HepG2 (cell line): ENCODE measurements at regions not wholly inside any gene's neighbourhood (a gene's known extent, or its start where the extent isn't known, plus 50 kb on each side); places are given as distances from the start of the nearest gene placed in this dataset.
A peak's percentile ranks its signal among the peaks of the same experiment; 100 is the strongest.

Experiments
- ATAC-seq: fragments of 200-7000 bp; cut with Tn5 transposase; 3 replicates; pipeline ENCODE4 v1.9.1; 2020; ENCODE audit warnings: mild to moderate bottlenecking, moderate library complexity
- BruUV-seq: library from RNA; stranded (reverse); fragments of 400-500 nt; replicated peaks from 2 replicates; lab custom pipeline; 2021; lab: Mats Ljungman, UMichigan
- CTCF ChIA-PET: fragments of 300-600 bp; formaldehyde crosslinking; extraction: SDS; loops from one replicate; lab custom pipeline; 2021; ENCODE audit warnings: low total read pairs, inconsistent platforms, low intra/inter-chr PET ratio; lab: Yijun Ruan, JAX
- POLR2A ChIA-PET: fragments of 350-600 bp; sonication (Branson Sonifier 250); formaldehyde crosslinking; loops from one replicate; lab custom pipeline; 2020; ENCODE audit warnings: antibody characterized with exemption, inconsistent platforms; lab: Yijun Ruan, JAX
- DNase-seq: peaks from one replicate; pipeline ENCODE4 v3.0.0-alpha.2; 2015; ENCODE audit warnings: low spot score
- FAIRE-seq: peaks from 3 replicates; lab custom pipeline; 2011; peaks lifted over from hg19 to GRCh38; lab: Jason Lieb, UNC
- H2AFZ ChIP-seq: one replicate; pipeline ENCODE4 v1.6.1; 2011; ENCODE audit warnings: low read length, inconsistent platforms
- H3K27ac ChIP-seq: fragments of 300-600 bp; 3 replicates; pipeline ENCODE4 v1.8.0; 2011; ENCODE audit warnings: mixed run types, mild to moderate bottlenecking, mixed read lengths, low read length, inconsistent platforms; ENCODE audit not compliant: insufficient read depth; ENCODE audit errors: extremely low read length
- H3K27me3 ChIP-seq, 2 experiments: fragments of 200-600 bp in 1 of 2; 2 replicates in 1 of 2; 3 replicates in 1 of 2; pipeline versions ENCODE4 v1.6.0 to v1.8.0; 2011; ENCODE audit warnings: low read length in 2 of 2, mild to moderate bottlenecking in 2 of 2, moderate library complexity in 2 of 2, inconsistent platforms in 1 of 2; ENCODE audit not compliant: insufficient read depth in 2 of 2, control insufficient read depth in 1 of 2
- H3K36me3 ChIP-seq, 2 experiments: fragments of 200-600 bp in 1 of 2; replicated peaks in 1 of 2; 2 replicates in 1 of 2; 3 replicates in 1 of 2; pipeline versions ENCODE4 v1.5.1 to v1.8.0; 2011; ENCODE audit warnings: low read length in 2 of 2, inconsistent platforms in 1 of 2; ENCODE audit not compliant: insufficient read depth in 2 of 2, control insufficient read depth in 1 of 2
- H3K4me1 ChIP-seq: 2 replicates; pipeline ENCODE4 v1.5.1; 2012; ENCODE audit warnings: low read length, inconsistent platforms; ENCODE audit not compliant: insufficient read depth
- H3K4me2 ChIP-seq: 2 replicates; pipeline ENCODE4 v1.6.0; 2011; ENCODE audit warnings: low read depth, low read length, inconsistent platforms
- H3K4me3 ChIP-seq, 3 experiments: fragments of 200-600 bp in 1 of 3; sonication (generic), shearing (Covaris generic) in 1 of 3; replicated peaks in 1 of 3; 2 replicates each; pipeline ENCODE4 v1.5.1; 2011 to 2016; ENCODE audit warnings: low read length in 3 of 3, inconsistent platforms in 2 of 3, low read depth in 2 of 3, mild to moderate bottlenecking in 2 of 3, control low read depth in 1 of 3, mixed read lengths in 1 of 3; ENCODE audit not compliant: insufficient read depth in 1 of 3
- H3K79me2 ChIP-seq: one replicate; pipeline ENCODE4 v1.6.1; 2011; ENCODE audit warnings: low read length, inconsistent platforms; ENCODE audit not compliant: insufficient read depth
- H3K9ac ChIP-seq: 2 replicates; pipeline ENCODE4 v1.6.0; 2011; ENCODE audit warnings: mild to moderate bottlenecking, low read depth, low read length, inconsistent platforms; ENCODE audit not compliant: insufficient read depth
- H3K9me3 ChIP-seq: 2 replicates; pipeline ENCODE4 v1.5.1; 2012; ENCODE audit warnings: mild to moderate bottlenecking, low read length
- H4K20me1 ChIP-seq: 2 replicates; pipeline ENCODE4 v1.6.0; 2011; ENCODE audit warnings: inconsistent platforms, mild to moderate bottlenecking, low read length, moderate library complexity; ENCODE audit not compliant: insufficient read depth
- ATF1 ChIP-seq: IDR thresholded peaks from 2 replicates; pipeline ENCODE4 v1.6.1; 2016; ENCODE audit warnings: mild to moderate bottlenecking, control low read depth
- ATF7 ChIP-seq, 2 experiments: fragments of 450-650 bp in 1 of 2; sonication (generic) in 1 of 2; formaldehyde crosslinking in 1 of 2; IDR thresholded peaks; 2 replicates each; pipeline versions ENCODE4 v1.4.0 to v1.6.1; 2016 to 2020; ENCODE audit warnings: antibody characterized with exemption in 1 of 2, mild to moderate bottlenecking in 1 of 2, missing genetic modification reagents in 1 of 2
- BRF2 ChIP-seq: sonication (generic); formaldehyde crosslinking; IDR thresholded peaks from 2 replicates; pipeline ENCODE4 v1.8.1; 2022; ENCODE audit warnings: mild to moderate bottlenecking, missing genetic modification reagents
- DMAP1 ChIP-seq: IDR thresholded peaks from 2 replicates; pipeline ENCODE4 v1.6.1; 2016
- DNMT3B ChIP-seq: conservative IDR thresholded peaks from 2 replicates; pipeline ENCODE4 v1.6.1; 2016; ENCODE audit warnings: missing biosample characterization, control low read depth
- FOXK1 ChIP-seq: sonication (generic); formaldehyde crosslinking; IDR thresholded peaks from 2 replicates; pipeline ENCODE4 v1.4.0; 2020; ENCODE audit warnings: low read depth, missing genetic modification reagents, borderline replicate concordance
- MAFF ChIP-seq: IDR thresholded peaks from 2 replicates; pipeline ENCODE4 v1.6.1; 2011; ENCODE audit warnings: low read depth, low read length, improper control_type of control experiment
- MAFK ChIP-seq, 2 experiments: IDR thresholded peaks in 1 of 2; conservative IDR thresholded peaks in 1 of 2; 2 replicates each; pipeline ENCODE4 v1.6.1; 2011; ENCODE audit warnings: improper control_type of control experiment in 2 of 2, low read length in 2 of 2
- MXD4 ChIP-seq: IDR thresholded peaks from 2 replicates; pipeline ENCODE4 v1.6.1; 2016; ENCODE audit warnings: mild to moderate bottlenecking, missing biosample characterization, missing genetic modification reagents
- NFYC ChIP-seq: IDR thresholded peaks from 2 replicates; pipeline ENCODE4 v1.6.1; 2016; ENCODE audit warnings: missing genetic modification reagents, missing compliant biosample characterization
- YEATS4 ChIP-seq: sonication (generic); formaldehyde crosslinking; IDR thresholded peaks from 2 replicates; pipeline ENCODE4 v1.4.0; 2020; ENCODE audit warnings: missing genetic modification reagents, borderline replicate concordance
- ZNF280D ChIP-seq: sonication (generic); formaldehyde crosslinking; IDR thresholded peaks from 2 replicates; pipeline ENCODE4 v1.5.1; 2020; ENCODE audit warnings: mild to moderate bottlenecking, missing genetic modification reagents
- ZNF569 ChIP-seq: sonication (generic); formaldehyde crosslinking; IDR thresholded peaks from 2 replicates; pipeline ENCODE4 v1.5.0; 2020; ENCODE audit warnings: mild to moderate bottlenecking, missing genetic modification reagents, moderate library complexity, borderline replicate concordance
- WGBS: methylation state at CpG from one replicate; pipeline ENCODE4 v1.1.6; 2017; ENCODE audit warnings: low lambda C conversion rate; 5-methylcytosine and 5-hydroxymethylcytosine counted together
- in situ Hi-C: cut with HindIII; loops from 2 replicates; pipeline ENCODE4 v1.10.0; 2017; ENCODE audit warnings: low pct_unique_long_range_greater_than_20kb; ENCODE audit not compliant: extremely low pct_ligation_motif_present
- intact Hi-C: fragments of 100-400 bp; cut with micrococcal nuclease; formaldehyde crosslinking; loops from one replicate; pipeline ENCODE4 v1.10.0; 2022; ENCODE audit not compliant: unreplicated experiment
- TF ChIP-seq, protein P1 (sequence below): IDR thresholded peaks from 2 replicates; pipeline ENCODE4 v1.6.1; 2016; ENCODE audit warnings: missing biosample characterization, missing genetic modification reagents, low read depth

DNA sequence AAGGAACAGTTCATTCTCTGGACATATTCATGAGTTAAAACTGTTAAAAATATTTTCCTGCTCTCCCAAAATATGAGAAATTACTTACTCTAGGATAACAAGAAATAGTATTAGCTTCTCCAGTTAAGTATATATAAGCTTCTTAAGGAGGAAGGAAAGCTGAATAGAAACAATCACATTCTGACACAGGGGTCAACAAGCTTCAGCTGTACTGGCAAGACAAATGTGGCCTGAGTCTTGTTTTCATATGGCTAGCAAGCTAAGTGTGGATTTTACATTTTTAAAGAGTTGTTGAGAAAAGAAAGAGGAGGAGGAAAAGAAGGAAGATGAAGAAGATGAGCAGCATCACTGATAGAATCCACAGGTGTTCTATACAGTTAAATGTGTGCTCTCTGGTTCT, 313.8 kb downstream of the ZPLD1 start:
- in situ Hi-C loops (no loop called here), intact Hi-C loops (no loop called here)
- H3K9ac ChIP-seq: no peak overlapping the region
- no peaks in the 10 kb centered on the region for H3K27me3 ChIP-seq
- DNase-seq: no peak
- no peak for ATAC-seq
- no peaks in the 10 kb centered on the region for H3K36me3 ChIP-seq
- no peak overlapping the region for H3K27ac ChIP-seq
- no peaks in the 10 kb centered on the region for H4K20me1 ChIP-seq
- H2AFZ ChIP-seq: no peak overlapping the region
- FAIRE-seq: no peak
- H3K79me2 ChIP-seq: no peaks in the 10 kb centered on the region
- CTCF ChIA-PET: no interaction called here
- H3K4me1 ChIP-seq: no peaks in the 10 kb centered on the region
- H3K4me3 ChIP-seq: no peak overlapping the region
- no peaks in the 10 kb centered on the region for H3K9me3 ChIP-seq
- no peak overlapping the region for H3K4me2 ChIP-seq
- TF ChIP-seq DMAP1 (CRISPR knock-in tag): no peak
- TF ChIP-seq ATF1 (CRISPR knock-in tag): no peak
- TF ChIP-seq MAFK (conservative IDR thresholded peaks at IDR 0.05 in 1 of 2, IDR thresholded peaks at IDR 0.05 in 1 of 2; ENCODE audit: low read length in 2 of 2): no peak
- TF ChIP-seq NFYC (CRISPR knock-in tag): no peak
- TF ChIP-seq FOXK1 (CRISPR knock-in tag): no peak
- no peak for TF ChIP-seq ZNF280D (CRISPR knock-in tag)
- POLR2A ChIA-PET: no interaction called here
- BruUV-seq: no TSS peak

GRCh38 chr3:102750322-102750721, 315.5 kb downstream of the ZPLD1 start:
- Histone ChIP-seq H3K27me3 (no peaks in the 10 kb centered on the region), H2AFZ (no peak overlapping the region), H3K27ac (no peak overlapping the region), H3K4me1 (no peaks in the 10 kb centered on the region), H3K4me2 (no peak overlapping the region), H3K36me3 (no peaks in the 10 kb centered on the region), H4K20me1 (no peaks in the 10 kb centered on the region), H3K9me3 (no peaks in the 10 kb centered on the region), H3K79me2 (no peaks in the 10 kb centered on the region), H3K4me3 (no peak overlapping the region), H3K9ac (no peak overlapping the region)
- ATAC-seq: no peak
- intact Hi-C loops: no loop called here
- POLR2A ChIA-PET: no interaction called here
- 25% methylated on average over 2 of the region's 2 CpGs for WGBS
- no peak for DNase-seq
- BruUV-seq: no TSS peak
- FAIRE-seq: no peak
- CTCF ChIA-PET: no interaction called here
- in situ Hi-C loops: no loop called here
- TF ChIP-seq ATF7 (IDR thresholded peaks at IDR 0.05) (no peak), ATF7 (CRISPR knock-in tag; IDR thresholded peaks at IDR 0.05) (no peak), MAFF (peak; percentile 69), YEATS4 (CRISPR knock-in tag) (no peak), ZNF569 (CRISPR knock-in tag) (no peak), MXD4 (no peak), BRF2 (CRISPR knock-in tag) (no peak), MAFK (conservative IDR thresholded peaks at IDR 0.05 in 1 of 2, IDR thresholded peaks at IDR 0.05 in 1 of 2; ENCODE audit: low read length in 2 of 2) (peak; percentile 58 to 87), DNMT3B (CRISPR knock-in tag) (no peak)
- TF ChIP-seq, protein P1, sequence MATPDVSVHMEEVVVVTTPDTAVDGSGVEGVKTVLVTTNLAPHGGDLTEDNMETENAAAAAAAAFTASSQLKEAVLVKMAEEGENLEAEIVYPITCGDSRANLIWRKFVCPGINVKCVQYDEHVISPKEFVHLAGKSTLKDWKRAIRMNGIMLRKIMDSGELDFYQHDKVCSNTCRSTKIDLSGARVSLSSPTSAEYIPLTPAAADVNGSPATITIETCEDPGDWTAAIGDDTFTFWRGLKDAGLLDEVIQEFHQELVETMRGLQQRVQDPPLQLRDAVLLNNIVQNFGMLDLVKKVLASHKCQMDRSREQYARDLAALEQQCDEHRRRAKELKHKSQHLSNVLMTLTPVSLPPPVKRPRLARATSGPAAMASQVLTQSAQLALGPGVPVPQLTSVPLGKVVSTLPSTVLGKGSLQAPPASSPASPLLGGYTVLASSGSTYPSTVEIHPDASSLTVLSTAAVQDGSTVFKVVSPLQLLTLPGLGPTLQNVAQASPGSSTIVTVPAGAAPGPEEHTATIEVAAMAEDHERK (CRISPR knock-in tag): no peak
